ENCODE measurements at regions not wholly inside any gene's neighbourhood (a gene's known extent, or its start where the extent isn't known, plus 50 kb on each side); places are given as distances from the start of the nearest gene placed in this dataset.

DNA sequence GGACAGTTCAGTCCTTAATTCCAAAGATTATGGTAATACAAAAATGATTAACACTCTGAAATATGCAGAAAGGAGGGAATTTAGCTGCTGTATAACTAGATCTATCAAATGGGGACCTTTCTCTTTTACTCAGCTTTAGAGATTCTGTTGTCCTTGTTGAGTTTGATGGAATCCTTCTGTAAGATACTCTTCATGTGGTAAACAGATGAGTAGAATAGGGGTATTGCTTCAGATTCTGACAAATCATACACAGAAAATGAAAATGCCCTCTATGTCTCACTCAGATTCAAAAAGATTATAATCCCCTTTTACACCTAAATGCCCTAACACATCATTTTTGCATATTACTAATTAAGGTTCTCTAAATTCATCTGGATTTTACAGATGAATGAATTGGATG is 50.7 kb downstream of the ARHGAP35 start:
- H3K27me3 Mint-ChIP-seq: no peaks in the 10 kb centered on the region
- no peaks in the 10 kb centered on the region for H3K9me3 Mint-ChIP-seq
- H3K27ac Mint-ChIP-seq: no peak overlapping the region
- H3K4me1 Mint-ChIP-seq (ENCODE audit: low read depth): peaks cover 35% of the 10 kb centered on the region
- no peaks in the 10 kb centered on the region for H3K36me3 Mint-ChIP-seq (ENCODE audit: low read depth)
- no peak overlapping the region for H3K4me3 Mint-ChIP-seq

DNA sequence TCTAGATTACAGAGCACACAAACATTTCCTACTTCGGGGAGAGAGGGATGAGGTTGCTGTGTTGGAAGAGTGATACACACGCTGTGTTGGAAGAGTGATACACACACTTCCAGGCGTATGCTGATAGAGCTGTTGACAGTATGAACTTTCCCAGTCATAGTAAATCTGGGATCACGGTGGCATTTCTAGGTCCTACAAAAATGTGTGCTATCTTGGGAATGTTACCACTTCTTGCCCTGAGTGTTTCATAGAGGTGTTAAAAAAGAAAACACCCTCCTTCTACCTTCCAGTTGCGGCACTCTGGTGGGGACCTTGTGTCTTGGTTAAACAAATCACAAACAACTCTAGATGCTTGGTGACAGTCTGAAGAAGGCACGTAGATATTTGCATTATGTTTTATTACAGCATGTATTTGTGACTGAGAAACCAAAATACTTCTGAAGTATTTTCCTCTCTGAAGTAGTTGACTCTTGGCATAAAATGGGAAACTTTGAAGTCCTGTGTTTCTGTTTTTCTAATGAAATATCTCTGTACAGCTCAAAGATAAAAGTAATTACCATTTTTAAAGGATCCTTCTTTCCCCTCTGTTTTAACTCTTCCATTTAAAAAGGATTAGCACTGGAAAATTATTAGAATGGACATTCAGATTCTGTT is 52.5 kb downstream of the ARHGAP35 start:
- Mint-ChIP-seq H3K27me3 (no peaks in the 10 kb centered on the region), H3K27ac (peak overlapping the region; percentile 46), H3K36me3 (ENCODE audit: low read depth) (no peaks in the 10 kb centered on the region), H3K4me1 (ENCODE audit: low read depth) (peaks cover 54% of the 10 kb centered on the region), H3K4me3 (no peak overlapping the region), H3K9me3 (no peaks in the 10 kb centered on the region)

DNA sequence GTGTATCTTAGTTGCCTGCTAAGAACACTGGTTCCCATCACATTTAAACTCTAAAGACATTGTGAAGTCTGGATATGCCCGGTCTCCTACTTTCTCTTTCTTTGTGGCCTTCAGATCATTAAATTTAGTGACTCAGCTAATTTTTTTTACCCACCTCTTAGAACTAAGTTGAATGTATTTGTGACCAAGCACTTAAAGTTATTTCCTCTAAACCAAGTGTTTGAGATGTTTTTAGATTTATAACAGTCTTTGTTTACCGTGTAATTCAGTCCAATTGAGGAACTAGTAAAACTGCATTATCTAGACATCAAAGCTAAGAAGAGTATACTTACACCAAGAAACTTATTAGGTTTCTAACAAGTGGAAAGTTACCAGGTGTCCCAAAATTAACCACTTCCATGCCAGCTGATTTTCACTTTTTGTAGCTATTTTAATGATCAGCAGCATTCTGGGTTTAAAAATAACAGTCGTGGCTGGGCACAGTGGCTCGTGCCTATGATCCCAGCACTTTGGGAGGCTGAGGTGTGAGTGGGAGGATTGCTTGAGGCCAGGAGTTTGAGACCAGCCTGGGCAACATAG is 53.1 kb downstream of the ARHGAP35 start:
- peaks cover 6% of the 10 kb centered on the region for H3K36me3 Mint-ChIP-seq (ENCODE audit: low read depth)
- H3K9me3 Mint-ChIP-seq: no peaks in the 10 kb centered on the region
- H3K27me3 Mint-ChIP-seq: no peaks in the 10 kb centered on the region
- peaks cover 60% of the 10 kb centered on the region for H3K4me1 Mint-ChIP-seq (ENCODE audit: low read depth)
- no peak overlapping the region for H3K4me3 Mint-ChIP-seq
- H3K27ac Mint-ChIP-seq: peak overlapping the region; percentile 46

DNA sequence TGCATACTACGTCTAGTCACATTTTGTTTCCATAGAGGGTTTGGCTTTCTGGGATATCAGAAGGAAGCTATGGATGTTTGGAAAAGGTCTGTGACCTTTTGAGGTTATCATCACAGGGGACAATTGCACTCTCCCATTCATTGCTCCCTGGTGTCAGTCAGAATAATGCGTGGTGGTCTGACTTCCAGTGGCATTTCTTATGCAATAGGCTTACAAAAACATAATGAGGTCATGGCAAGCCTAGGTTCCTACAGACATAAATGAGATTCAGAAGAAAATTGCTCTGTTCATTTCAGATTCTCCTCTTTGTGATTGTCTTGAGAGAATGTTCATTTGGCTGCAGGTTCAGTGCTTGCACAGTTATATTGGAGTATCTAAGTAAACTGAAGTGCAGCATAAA is 54.6 kb downstream of the ARHGAP35 start:
- Mint-ChIP-seq H3K9me3 (no peaks in the 10 kb centered on the region), H3K27ac (no peak overlapping the region), H3K27me3 (no peaks in the 10 kb centered on the region), H3K4me1 (ENCODE audit: low read depth) (peaks cover 62% of the 10 kb centered on the region), H3K36me3 (ENCODE audit: low read depth) (peaks cover 20% of the 10 kb centered on the region), H3K4me3 (no peak overlapping the region)

DNA sequence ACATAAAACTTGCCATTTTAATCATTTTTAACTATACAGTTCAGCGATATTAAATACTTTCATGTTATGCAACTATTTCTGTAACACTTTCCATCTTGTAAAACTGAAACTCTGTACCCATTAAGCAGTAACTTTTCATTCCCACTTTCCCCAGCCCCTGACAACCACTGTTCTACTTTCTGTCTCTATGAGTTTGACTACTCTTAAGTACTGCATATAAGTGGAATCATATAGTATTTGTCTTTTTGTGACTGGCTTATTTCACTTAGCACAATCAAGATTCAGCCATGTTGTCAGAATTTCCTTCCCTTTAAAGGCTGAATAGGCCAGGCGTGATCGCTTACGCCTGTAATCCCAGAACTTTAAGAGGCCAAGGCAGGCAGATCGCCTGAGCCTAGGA is 56.2 kb downstream of the ARHGAP35 start:
- Mint-ChIP-seq H3K4me1 (ENCODE audit: low read depth) (peaks cover 59% of the 10 kb centered on the region), H3K4me3 (no peak overlapping the region), H3K27ac (peak overlapping the region; percentile 61), H3K27me3 (no peaks in the 10 kb centered on the region), H3K9me3 (no peaks in the 10 kb centered on the region), H3K36me3 (ENCODE audit: low read depth) (peaks cover 29% of the 10 kb centered on the region)

GRCh38 chr19:46919324-46919723 is 58.5 kb downstream of the ARHGAP35 start:
- no peak overlapping the region for H3K27ac Mint-ChIP-seq
- peaks cover 39% of the 10 kb centered on the region for H3K36me3 Mint-ChIP-seq (ENCODE audit: low read depth)
- H3K4me1 Mint-ChIP-seq (ENCODE audit: low read depth): peaks cover 50% of the 10 kb centered on the region

GRCh38 chr19:46920362-46920761 is 59.6 kb downstream of the ARHGAP35 start:
- Mint-ChIP-seq H3K9me3 (no peaks in the 10 kb centered on the region), H3K27me3 (no peaks in the 10 kb centered on the region), H3K36me3 (ENCODE audit: low read depth) (peaks cover 45% of the 10 kb centered on the region), H3K4me1 (ENCODE audit: low read depth) (peaks cover 57% of the 10 kb centered on the region), H3K27ac (no peak overlapping the region), H3K4me3 (no peak overlapping the region)

More at GRCh38 chr19:46919324-46919723, 58.5 kb downstream of the ARHGAP35 start:
- H3K4me3 Mint-ChIP-seq: no peak overlapping the region
- H3K9me3 Mint-ChIP-seq: no peaks in the 10 kb centered on the region
- no peaks in the 10 kb centered on the region for H3K27me3 Mint-ChIP-seq

GRCh38 chr19:46921071-46921470 is 60.3 kb downstream of the ARHGAP35 start:
- peaks cover 45% of the 10 kb centered on the region for H3K36me3 Mint-ChIP-seq (ENCODE audit: low read depth)
- peaks cover 53% of the 10 kb centered on the region for H3K4me1 Mint-ChIP-seq (ENCODE audit: low read depth)
- no peak overlapping the region for H3K4me3 Mint-ChIP-seq
- H3K27ac Mint-ChIP-seq: no peak overlapping the region
- no peaks in the 10 kb centered on the region for H3K9me3 Mint-ChIP-seq
- no peaks in the 10 kb centered on the region for H3K27me3 Mint-ChIP-seq

DNA sequence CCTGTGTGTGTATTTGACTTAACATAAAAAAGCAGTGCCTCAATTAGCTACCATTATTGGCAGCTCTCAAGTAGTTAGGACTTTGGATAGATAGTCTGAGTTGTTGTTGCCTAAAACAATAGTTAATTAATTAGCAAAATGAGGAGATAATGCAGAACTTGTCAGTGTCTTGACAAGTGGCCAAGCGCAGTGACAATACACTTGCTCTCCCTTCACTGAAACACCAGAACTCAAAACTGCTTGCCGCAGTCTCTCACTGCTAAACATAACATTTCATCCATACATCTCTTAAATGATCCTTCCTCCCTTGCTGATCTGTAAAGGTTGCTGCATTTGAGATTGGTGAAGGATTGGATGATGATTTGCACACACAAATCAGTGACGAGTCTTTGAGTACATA is 61.7 kb downstream of the ARHGAP35 start:
- Mint-ChIP-seq H3K9me3 (no peaks in the 10 kb centered on the region), H3K27ac (no peak overlapping the region), H3K36me3 (ENCODE audit: low read depth) (peaks cover 45% of the 10 kb centered on the region), H3K27me3 (no peaks in the 10 kb centered on the region), H3K4me3 (no peak overlapping the region), H3K4me1 (ENCODE audit: low read depth) (peaks cover 48% of the 10 kb centered on the region)

GRCh38 chr19:46924874-46925547 is 64.2 kb downstream of the ARHGAP35 start:
- Mint-ChIP-seq H3K27me3 (no peaks in the 10 kb centered on the region), H3K36me3 (ENCODE audit: low read depth) (peaks cover 29% of the 10 kb centered on the region), H3K27ac (peak overlapping the region; percentile 29), H3K4me3 (no peak overlapping the region), H3K9me3 (no peaks in the 10 kb centered on the region), H3K4me1 (ENCODE audit: low read depth) (peaks cover 31% of the 10 kb centered on the region)

- no peaks in the 10 kb centered on the region for H3K9me3 Mint-ChIP-seq
- no peak overlapping the region for H3K4me3 Mint-ChIP-seq
- H3K27ac Mint-ChIP-seq: no peak overlapping the region
- peaks cover 31% of the 10 kb centered on the region for H3K4me1 Mint-ChIP-seq (ENCODE audit: low read depth)
- H3K36me3 Mint-ChIP-seq (ENCODE audit: low read depth): peaks cover 23% of the 10 kb centered on the region
- H3K27me3 Mint-ChIP-seq: no peaks in the 10 kb centered on the region
Measured at GRCh38 chr19:46925548-46925950, 64.8 kb downstream of the ARHGAP35 start.

- Mint-ChIP-seq H3K36me3 (ENCODE audit: low read depth) (peaks cover 18% of the 10 kb centered on the region), H3K4me1 (ENCODE audit: low read depth) (peaks cover 31% of the 10 kb centered on the region), H3K4me3 (no peak overlapping the region), H3K9me3 (no peaks in the 10 kb centered on the region), H3K27me3 (no peaks in the 10 kb centered on the region), H3K27ac (no peak overlapping the region)
Measured at GRCh38 chr19:46926170-46927071, 65.6 kb downstream of the ARHGAP35 start.

DNA sequence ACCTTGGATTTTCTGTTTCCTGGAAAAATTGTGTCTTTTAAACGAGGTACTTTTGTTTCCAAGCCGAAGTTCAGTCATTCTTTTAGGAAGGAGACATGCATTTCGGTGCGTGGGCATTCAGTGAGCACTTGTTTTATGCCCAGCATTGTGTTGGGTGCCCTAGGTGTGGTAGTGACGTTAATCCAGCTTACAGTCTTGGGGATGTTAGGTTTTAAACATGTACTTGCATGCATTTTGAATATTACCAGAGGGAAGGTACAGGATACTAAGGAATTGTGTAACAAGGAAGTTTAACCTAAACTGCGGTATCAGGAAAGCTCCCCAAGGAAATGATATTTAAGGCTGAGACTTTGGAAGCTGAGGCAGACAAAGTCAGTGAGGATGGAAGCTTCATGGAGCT is 66.3 kb downstream of the ARHGAP35 start:
- Mint-ChIP-seq H3K27me3 (no peaks in the 10 kb centered on the region), H3K36me3 (ENCODE audit: low read depth) (peaks cover 15% of the 10 kb centered on the region), H3K9me3 (no peaks in the 10 kb centered on the region), H3K27ac (no peak overlapping the region), H3K4me3 (no peak overlapping the region), H3K4me1 (ENCODE audit: low read depth) (peaks cover 31% of the 10 kb centered on the region)

DNA sequence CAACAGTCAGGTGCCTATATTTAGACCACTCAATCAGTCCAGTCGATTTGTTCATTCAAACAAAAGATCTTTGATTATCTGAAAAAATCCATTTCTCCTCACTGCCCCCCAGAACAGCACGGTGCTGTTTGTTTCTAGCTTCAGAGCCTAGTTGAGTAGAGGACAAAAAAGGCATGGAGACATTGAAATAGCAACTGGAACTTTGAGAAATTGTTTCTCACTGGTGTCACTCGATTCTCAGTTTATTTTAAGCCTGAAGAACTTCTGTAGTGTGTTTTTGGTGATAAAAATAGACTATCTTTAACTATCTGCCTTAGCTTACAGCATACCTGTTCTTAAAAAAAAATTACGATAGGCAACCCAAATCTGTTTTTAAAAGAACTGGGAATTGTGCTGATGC is 67.1 kb downstream of the ARHGAP35 start:
- Mint-ChIP-seq H3K4me3 (no peak overlapping the region), H3K36me3 (ENCODE audit: low read depth) (peaks cover 7% of the 10 kb centered on the region), H3K27ac (no peak overlapping the region), H3K9me3 (no peaks in the 10 kb centered on the region), H3K4me1 (ENCODE audit: low read depth) (peaks cover 31% of the 10 kb centered on the region), H3K27me3 (no peaks in the 10 kb centered on the region)

DNA sequence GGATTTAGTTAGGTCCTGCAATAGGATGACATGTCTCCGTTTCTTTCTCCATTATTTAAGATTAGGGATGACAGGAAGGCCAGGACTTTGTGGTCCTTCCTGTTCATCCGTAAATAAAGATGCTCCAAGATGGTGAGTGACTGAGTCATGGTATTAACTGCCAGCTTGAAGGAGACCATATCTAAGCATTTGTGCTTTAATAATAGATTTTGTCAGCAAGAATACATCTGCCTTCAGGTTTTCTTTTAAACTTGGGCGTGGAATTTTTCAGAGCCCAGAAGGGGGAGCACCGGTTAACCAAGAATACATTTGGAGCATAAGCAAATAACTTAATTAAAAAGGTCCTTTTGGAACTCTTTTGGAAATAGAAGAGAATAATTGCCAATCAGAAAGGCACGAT is 68.2 kb downstream of the ARHGAP35 start:
- no peak overlapping the region for H3K27ac Mint-ChIP-seq
- peaks cover 7% of the 10 kb centered on the region for H3K36me3 Mint-ChIP-seq (ENCODE audit: low read depth)
- no peaks in the 10 kb centered on the region for H3K27me3 Mint-ChIP-seq
- no peak overlapping the region for H3K4me3 Mint-ChIP-seq
- peaks cover 38% of the 10 kb centered on the region for H3K4me1 Mint-ChIP-seq (ENCODE audit: low read depth)
- no peaks in the 10 kb centered on the region for H3K9me3 Mint-ChIP-seq

All from stimulated activated naive CD8-positive, alpha-beta T cell treated with anti-CD3 and anti-CD28 coated beads, Interleukin-15, Interleukin-2, amounts not matched to agents 100 ng/mL and 50 ng/mL, for 24 hours (primary cell).